ENCODE measurements at regions not wholly inside any gene's neighbourhood (a gene's known extent, or its start where the extent isn't known, plus 50 kb on each side); places are given as distances from the start of the nearest gene placed in this dataset.
A peak's percentile ranks its signal among the peaks of the same experiment; 100 is the strongest.
"Not testable (repeated sequence)": the region's sequence is repeated elsewhere in the genome, so short reads cannot be mapped to it uniquely, and the experiment has no call there.

GRCh38 chr10:38209332-38209731 is 115.2 kb downstream of the ZNF37A start:
- no peak for DNase-seq (ENCODE audit: low read depth)

DNA sequence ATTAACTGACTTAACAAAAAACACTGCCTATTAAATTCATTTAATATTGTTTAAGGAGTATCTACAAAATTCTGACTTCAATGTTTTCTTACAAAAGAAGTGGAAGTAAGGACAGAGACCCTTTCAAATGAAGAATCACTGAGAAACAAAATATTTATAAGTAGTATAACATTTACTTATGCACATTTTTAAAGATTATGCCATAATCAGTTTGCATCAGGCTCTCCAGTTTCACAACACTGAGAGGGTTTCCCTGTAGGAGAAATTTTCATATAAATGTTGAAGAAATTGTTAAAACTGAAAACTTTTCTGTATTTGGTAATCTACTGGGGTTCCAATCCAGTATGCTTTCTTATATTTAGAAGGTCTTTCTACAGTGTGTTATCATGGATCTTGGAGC is 115.6 kb downstream of the ZNF37A start:
- not testable (repeated sequence) for DNase-seq (ENCODE audit: low read depth)

DNA sequence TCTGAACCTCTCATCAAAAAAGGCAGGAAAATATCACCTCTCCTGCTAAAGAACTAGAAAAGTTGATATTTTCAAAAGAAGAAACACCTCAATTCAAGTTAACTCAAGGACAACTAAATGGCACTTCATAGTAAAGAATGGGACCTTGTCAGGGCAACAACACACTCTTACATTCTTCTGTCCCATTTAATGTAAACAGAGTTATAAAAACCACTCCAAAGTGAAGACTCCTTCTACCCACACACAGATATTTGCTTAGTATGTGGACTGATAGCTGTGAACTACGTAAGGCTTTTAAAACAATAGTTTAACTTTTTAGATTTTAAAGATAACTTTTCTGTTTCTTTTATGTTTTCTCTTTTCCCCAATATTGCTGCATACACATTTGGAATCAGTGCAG is 118.3 kb downstream of the ZNF37A start:
- DNase-seq (ENCODE audit: low read depth): no peak

GRCh38 chr10:38226385-38226784 is 132.2 kb downstream of the ZNF37A start:
- DNase-seq (ENCODE audit: low read depth): no peak

DNA sequence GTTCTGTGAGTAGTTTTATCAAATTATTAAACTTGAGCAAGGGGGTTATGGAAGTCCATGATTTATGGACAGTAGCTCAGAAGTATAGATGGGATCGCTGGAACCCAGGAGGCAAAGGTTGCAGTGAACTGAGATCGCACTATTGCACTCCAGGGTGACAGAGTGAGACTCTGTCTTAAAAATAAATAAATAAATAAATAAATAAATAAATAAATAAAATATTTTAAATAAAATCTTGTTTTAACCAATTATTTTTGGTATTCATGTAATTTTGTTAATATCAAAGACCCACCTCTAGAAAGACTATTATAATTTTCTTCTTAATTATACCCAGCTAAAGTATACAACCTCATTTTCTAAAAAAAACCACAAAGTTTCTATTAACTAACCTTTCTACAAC is 134.3 kb downstream of the ZNF37A start:
- DNase-seq (ENCODE audit: low read depth): no peak

DNA sequence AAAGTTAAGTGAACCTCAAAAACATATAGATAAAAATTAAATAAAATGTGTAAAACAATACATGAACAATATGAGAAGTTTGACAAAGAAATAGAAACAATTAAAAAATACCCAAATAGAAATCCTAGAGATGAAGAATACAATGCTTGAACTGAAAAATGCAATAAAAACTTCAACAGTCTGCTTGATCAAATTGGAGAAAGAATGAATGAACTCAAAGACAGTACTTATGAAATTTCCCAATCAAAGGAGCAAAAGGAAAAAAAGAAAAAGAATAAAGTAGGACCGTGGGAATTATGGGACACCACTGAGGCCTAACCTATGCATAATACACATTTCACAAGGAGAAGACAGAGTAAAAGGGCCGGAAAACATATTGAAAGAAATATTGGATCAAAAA is 144.3 kb downstream of the ZNF37A start:
- not testable (repeated sequence) for DNase-seq (ENCODE audit: low read depth)

DNA sequence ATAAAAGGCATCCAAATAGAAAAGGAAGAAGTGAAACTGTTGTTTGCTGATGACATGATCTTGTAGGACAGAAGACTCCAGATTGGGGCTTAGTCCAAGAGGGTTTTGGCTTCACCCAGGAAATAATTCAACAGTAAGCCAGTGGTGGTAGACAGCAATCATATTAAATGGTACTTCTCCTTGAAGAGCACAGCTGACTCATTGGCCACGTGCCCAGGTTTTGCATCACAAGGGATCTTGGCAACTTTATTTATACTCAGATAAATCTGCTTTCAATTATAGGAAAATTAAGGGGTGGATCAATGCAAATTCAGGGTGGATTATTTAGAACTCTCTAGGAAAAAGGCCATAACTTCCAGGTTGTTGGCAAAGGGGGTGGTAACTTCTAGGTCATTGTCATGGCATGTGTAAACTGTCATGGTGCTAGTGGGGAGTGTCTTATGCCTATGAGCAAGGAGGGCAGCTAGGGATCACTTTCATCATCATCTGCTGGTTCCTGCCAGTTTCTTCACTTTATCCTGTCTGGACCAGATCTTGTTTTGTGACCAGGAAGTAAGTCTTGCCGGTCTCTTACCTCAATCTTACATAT is 148.0 kb downstream of the ZNF37A start:
- DNase-seq (ENCODE audit: low read depth): not testable (repeated sequence)

- not testable (repeated sequence) for DNase-seq (ENCODE audit: low read depth)
Observed at GRCh38 chr10:38248113-38248512, 154.0 kb downstream of the ZNF37A start.

DNA sequence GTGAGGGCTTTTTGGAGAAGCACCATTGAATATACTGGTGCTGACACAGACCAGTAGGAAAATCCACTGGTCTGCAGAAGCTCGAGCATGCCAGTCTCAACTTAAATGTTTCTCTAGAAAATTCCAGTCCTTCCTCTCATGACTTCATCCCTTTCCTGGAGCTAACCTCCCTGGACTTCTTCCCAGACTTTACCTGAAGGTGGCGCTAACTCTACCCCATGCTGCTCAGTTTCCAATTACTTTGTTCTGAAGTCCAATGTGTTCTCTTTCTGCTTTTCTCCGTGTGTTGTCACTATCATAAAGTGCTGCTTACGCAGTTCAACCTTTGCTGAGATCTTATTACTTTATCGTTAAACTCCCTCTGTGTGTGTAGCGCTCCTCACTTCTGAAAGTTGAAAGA is 158.4 kb downstream of the ZNF37A start:
- DNase-seq (ENCODE audit: low read depth): not testable (repeated sequence)

DNA sequence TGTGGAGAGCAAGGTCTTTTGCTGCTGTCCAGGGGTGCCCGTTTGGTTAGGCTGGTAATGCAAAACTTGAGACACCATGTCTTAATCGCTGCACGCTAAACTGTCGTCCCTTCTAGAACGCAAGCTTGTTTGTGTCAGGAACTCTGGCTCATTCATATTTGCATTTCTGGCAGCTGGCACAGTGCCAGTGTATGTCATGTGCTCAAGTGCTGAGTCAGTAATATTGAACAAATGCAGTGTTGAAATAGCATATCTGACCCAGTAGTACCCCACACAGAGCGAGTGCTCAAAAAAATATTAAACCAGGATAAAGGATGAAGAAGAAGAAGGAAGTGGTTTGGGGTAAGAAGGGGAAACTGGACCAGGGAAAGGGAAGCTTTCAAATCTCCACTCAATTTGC is 173.4 kb downstream of the ZNF37A start:
- DNase-seq (ENCODE audit: low read depth): not testable (repeated sequence)

- DNase-seq (ENCODE audit: low read depth): not testable (repeated sequence)
Observed at GRCh38 chr10:38271031-38271430, 176.9 kb downstream of the ZNF37A start.

DNA sequence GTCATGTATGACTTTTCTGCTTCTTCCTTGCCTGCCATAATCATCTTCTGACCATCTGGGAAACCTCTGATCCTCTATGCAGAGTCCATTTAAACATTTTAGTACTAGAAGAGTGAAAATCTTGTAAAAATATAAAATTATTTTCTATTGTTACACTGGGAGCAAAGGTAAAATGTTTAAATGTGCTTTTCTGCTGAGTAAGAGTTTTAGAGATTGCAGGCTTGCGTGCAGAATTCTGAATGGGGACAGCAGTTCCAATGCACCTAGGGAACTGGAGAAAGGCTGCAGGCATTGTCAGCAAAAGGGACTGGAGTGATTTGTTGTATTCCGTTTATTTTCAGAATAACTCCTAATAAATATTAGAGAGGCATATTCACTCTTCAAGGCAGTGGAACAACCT is 180.7 kb downstream of the ZNF37A start:
- DNase-seq (ENCODE audit: low read depth): not testable (repeated sequence)

- DNase-seq (ENCODE audit: low read depth): not testable (repeated sequence)
Observed at GRCh38 chr10:38292560-38292959, 198.4 kb downstream of the ZNF37A start.

GRCh38 chr10:38310111-38310510 is 216.0 kb downstream of the ZNF37A start:
- DNase-seq (ENCODE audit: low read depth): not testable (repeated sequence)

- DNase-seq (ENCODE audit: low read depth): not testable (repeated sequence)
Observed at GRCh38 chr10:38315090-38315805, 221.1 kb downstream of the ZNF37A start.

DNA sequence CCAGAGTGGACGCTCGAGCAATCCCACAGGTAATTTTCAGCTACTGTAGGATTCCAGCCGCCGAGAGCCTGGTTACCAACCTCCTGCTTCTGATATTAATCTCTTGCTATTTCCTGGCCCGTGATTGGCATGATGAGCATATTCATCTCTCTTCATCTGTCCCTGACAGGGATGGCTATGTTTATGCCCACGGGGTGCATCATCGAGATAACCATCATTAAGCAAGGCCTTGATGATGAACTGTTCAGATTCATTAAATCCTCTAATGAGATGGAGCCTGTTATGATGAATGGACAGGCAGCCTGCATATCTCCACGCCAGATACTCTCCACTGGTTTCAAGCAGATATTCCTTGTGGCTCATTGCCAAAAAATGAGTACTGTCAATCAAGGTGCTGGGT is 227.3 kb downstream of the ZNF37A start:
- DNase-seq (ENCODE audit: low read depth): not testable (repeated sequence)

DNA sequence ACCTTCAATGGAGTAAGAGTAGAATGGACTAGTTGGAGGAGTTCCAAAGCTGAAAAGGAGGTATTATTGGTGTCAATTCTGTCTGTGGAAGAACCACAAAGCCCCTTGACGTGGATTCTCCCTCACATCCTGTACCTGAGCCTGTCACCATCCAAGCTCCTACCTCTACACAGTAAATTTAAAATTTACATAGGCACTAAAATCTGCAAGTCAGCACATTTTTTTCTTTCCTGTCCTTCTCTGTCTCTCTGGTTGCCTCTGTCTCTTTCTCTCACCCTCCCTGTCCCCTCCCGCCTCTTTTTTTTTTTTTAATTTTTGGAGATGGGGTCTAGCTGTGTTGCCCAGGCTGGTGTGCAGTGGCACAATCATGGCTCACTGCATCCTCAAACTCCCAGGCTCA is 236.2 kb downstream of the ZNF37A start:
- DNase-seq (ENCODE audit: low read depth): not testable (repeated sequence)

GRCh38 chr10:38331106-38331505 is 237.0 kb downstream of the ZNF37A start:
- DNase-seq (ENCODE audit: low read depth): not testable (repeated sequence)

DNA sequence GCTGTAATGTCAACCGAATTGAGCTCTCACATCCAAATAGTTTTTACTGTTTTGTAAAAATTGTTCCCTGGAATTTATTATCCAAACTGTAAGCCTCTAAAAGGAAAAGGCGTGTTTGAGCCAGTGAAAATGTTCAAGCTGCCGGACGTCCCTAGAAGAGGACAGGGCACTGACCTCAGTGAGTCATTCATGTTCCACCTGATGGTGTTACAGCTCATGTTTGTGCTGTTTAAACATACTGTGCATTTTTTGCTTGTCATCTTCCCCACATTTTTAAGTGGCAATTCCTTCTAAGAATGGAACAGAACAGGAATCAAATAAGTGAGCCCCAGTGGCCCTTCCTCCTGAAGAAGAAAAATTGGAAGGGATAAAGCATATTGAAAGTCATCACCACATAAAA is 239.6 kb downstream of the ZNF37A start:
- not testable (repeated sequence) for DNase-seq (ENCODE audit: low read depth)

GRCh38 chr10:38350645-38351044 is 256.5 kb downstream of the ZNF37A start:
- DNase-seq (ENCODE audit: low read depth): not testable (repeated sequence)

DNA sequence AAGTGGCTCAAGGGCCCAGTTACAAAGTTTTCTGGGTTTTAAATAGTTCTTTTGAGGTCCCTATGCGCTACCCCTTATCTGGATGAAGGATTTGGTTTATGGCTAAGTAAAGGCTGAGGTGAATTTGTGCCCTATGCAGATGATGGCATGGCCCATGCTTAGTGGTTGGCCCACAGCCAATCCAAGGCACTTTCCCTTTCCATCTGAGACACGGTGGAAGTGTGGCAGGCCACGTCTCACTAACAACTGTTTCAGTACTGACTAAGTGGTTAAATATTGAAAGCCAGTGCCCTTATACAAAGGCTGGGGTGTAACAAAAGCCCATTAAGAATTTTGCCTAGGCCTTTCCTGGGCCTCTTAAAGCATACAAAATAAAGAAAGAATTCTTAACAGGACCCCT is 260.3 kb downstream of the ZNF37A start:
- DNase-seq (ENCODE audit: low read depth): not testable (repeated sequence)

GRCh38 chr10:38355911-38356526 is 261.9 kb downstream of the ZNF37A start:
- DNase-seq (ENCODE audit: low read depth): peak; percentile 49

GRCh38 chr10:38356527-38356926 is 262.4 kb downstream of the ZNF37A start:
- DNase-seq (ENCODE audit: low read depth): not testable (repeated sequence)
